Left lung (tissue), 4 donors: ENCODE measurements at regions not wholly inside any gene's neighbourhood (a gene's known extent, or its start where the extent isn't known, plus 50 kb on each side); places are given as distances from the start of the nearest gene placed in this dataset.

Source experiments
- ATAC-seq: fragments of 200-7000 bp; cut with Tn5 transposase; one replicate; pipeline ENCODE4 v1.9.1; 2020; ENCODE audit warnings: moderate library complexity
- DNase-seq, 4 donors: peaks; one replicate each; pipeline ENCODE4 v3.0.0-alpha.2; 2013 to 2020
- H3K27ac ChIP-seq, 2 donors: fragments of 200-600 bp; sonication (generic) in 1 of 2; one replicate each; pipeline versions ENCODE4 v1.5.0 to v1.8.0; 2020 to 2021
- H3K27me3 ChIP-seq, 2 donors: fragments of 200-600 bp; sonication (generic) in 1 of 2; one replicate each; pipeline versions ENCODE4 v1.5.0 to v1.8.0; 2020 to 2021
- H3K36me3 ChIP-seq, 2 donors: fragments of 200-600 bp; sonication (generic) in 1 of 2; one replicate each; pipeline versions ENCODE4 v1.5.0 to v1.8.0; 2020 to 2021
- H3K4me1 ChIP-seq, 2 donors: fragments of 200-600 bp; one replicate each; pipeline ENCODE4 v1.8.0; 2021
- H3K4me3 ChIP-seq, 2 donors: fragments of 200-600 bp; sonication (generic) in 1 of 2; one replicate each; pipeline versions ENCODE4 v1.5.0 to v1.8.0; 2020 to 2021; ENCODE audit warnings: mild to moderate bottlenecking in 1 of 2
- H3K9me3 ChIP-seq, 2 donors: fragments of 200-600 bp; sonication (generic) in 1 of 2; one replicate each; pipeline versions ENCODE4 v1.5.0 to v1.8.0; 2020 to 2021
- intact Hi-C, 2 donors: fragments of 100-400 bp; cut with DNase I; formaldehyde crosslinking; loops; one replicate each; pipeline versions ENCODE4 v1.11.2 to v1.14.2; 2022
- TF ChIP-seq, protein P1 (sequence below), 2 donors: fragments of 200-600 bp; sonication (generic) in 1 of 2; IDR thresholded peaks; one replicate each; pipeline versions ENCODE4 v1.5.0 to v1.8.0; 2021; ENCODE audit warnings: antibody characterized with exemption in 2 of 2
- donor health status: DM: no; HTN: yes; CAD: no.
- donor health status: DM: no; HTN: no; CAD: no.

GRCh38 chr18:38944446-38945024, 1378.9 kb upstream of the CELF4 start:
- H3K27ac ChIP-seq, result no peak overlapping the region
- peaks cover 0 to 23% of the 10 kb centered on the region in 2 donors for H3K9me3 ChIP-seq
- TF ChIP-seq, protein P1, sequence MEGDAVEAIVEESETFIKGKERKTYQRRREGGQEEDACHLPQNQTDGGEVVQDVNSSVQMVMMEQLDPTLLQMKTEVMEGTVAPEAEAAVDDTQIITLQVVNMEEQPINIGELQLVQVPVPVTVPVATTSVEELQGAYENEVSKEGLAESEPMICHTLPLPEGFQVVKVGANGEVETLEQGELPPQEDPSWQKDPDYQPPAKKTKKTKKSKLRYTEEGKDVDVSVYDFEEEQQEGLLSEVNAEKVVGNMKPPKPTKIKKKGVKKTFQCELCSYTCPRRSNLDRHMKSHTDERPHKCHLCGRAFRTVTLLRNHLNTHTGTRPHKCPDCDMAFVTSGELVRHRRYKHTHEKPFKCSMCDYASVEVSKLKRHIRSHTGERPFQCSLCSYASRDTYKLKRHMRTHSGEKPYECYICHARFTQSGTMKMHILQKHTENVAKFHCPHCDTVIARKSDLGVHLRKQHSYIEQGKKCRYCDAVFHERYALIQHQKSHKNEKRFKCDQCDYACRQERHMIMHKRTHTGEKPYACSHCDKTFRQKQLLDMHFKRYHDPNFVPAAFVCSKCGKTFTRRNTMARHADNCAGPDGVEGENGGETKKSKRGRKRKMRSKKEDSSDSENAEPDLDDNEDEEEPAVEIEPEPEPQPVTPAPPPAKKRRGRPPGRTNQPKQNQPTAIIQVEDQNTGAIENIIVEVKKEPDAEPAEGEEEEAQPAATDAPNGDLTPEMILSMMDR (IDR thresholded peaks at IDR 0.05), result no peak
- H3K4me3 ChIP-seq, result no peak overlapping the region
- DNase-seq, result peak in 1 of 4 donors; percentile 68
- no peaks in the 10 kb centered on the region for H3K27me3 ChIP-seq
- H3K4me1 ChIP-seq, result no peaks in the 10 kb centered on the region
- H3K36me3 ChIP-seq, result no peaks in the 10 kb centered on the region
- intact Hi-C loops, result no loop called here
- no peak for ATAC-seq

DNA sequence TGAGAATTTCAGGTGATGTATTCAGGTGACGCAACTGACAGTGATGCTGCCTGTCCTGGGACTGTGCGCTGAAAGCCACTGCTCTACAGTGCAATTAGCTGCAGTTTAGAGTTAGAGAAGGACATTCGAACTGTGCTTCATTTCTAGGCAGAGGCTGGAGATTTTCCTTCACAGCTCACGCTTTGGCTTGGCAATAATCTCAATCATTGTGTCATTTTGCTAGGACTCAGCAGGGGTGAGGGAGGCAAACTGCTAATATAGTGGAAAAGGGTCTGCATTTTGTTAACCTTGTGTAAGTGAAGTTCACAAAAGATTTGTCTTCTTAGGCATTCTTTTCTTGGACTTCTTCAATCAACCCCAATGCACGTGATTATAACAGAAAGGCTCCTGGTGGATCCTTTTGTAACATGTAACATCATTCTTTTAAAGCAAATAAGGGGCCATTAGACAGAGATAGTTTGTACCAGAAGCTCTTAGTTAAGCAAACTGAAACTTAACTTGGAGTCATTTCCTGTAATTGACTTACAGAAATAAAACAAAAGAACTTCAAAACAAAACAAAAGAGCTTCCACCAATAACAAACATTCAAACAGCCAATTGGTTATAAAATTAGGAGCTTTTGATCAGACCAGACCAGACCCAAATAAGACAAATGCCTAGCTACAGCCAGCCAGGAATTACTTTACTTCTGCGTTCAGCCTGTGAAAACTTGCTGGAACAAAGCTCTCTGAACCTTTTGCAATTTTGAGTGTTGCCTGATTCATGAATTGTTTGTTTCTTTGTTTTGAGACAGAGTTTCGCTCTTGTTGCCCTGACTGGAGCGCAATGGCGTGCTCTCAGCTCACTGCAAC, 1376.3 kb upstream of the CELF4 start:
- intact Hi-C loops, result no loop called here
- ATAC-seq, result no peak
- no peaks in the 10 kb centered on the region for H3K36me3 ChIP-seq
- peak in 2 of 4 donors; percentile 15 to 20 for DNase-seq
- no peak overlapping the region for H3K4me3 ChIP-seq
- H3K4me1 ChIP-seq, result no peaks in the 10 kb centered on the region
- H3K27me3 ChIP-seq, result no peaks in the 10 kb centered on the region
- TF ChIP-seq, protein P1 (IDR thresholded peaks at IDR 0.05), result no peak
- H3K9me3 ChIP-seq, result peaks cover 0 to 23% of the 10 kb centered on the region in 2 donors
- no peak overlapping the region for H3K27ac ChIP-seq

GRCh38 chr18:38940863-38941531, 1375.4 kb upstream of the CELF4 start:
- Histone ChIP-seq H3K36me3 (no peaks in the 10 kb centered on the region), H3K27ac (no peak overlapping the region), H3K9me3 (peaks cover 0 to 23% of the 10 kb centered on the region in 2 donors), H3K4me1 (no peaks in the 10 kb centered on the region), H3K27me3 (no peaks in the 10 kb centered on the region), H3K4me3 (no peak overlapping the region)
- no peak for DNase-seq
- TF ChIP-seq, protein P1 (IDR thresholded peaks at IDR 0.05), result no peak
- no peak for ATAC-seq
- intact Hi-C loops, result no loop called here

- ATAC-seq, result no peak
- H3K36me3 ChIP-seq, result no peaks in the 10 kb centered on the region
- peaks cover 0 to 23% of the 10 kb centered on the region in 2 donors for H3K9me3 ChIP-seq
- H3K27ac ChIP-seq, result no peak overlapping the region
- H3K4me1 ChIP-seq, result no peaks in the 10 kb centered on the region
- no peak for DNase-seq
- intact Hi-C loops, result no loop called here
- TF ChIP-seq, protein P1 (IDR thresholded peaks at IDR 0.05), result no peak
- no peaks in the 10 kb centered on the region for H3K27me3 ChIP-seq
- H3K4me3 ChIP-seq, result no peak overlapping the region
Observed at GRCh38 chr18:38940475-38940862, 1374.9 kb upstream of the CELF4 start.

DNA sequence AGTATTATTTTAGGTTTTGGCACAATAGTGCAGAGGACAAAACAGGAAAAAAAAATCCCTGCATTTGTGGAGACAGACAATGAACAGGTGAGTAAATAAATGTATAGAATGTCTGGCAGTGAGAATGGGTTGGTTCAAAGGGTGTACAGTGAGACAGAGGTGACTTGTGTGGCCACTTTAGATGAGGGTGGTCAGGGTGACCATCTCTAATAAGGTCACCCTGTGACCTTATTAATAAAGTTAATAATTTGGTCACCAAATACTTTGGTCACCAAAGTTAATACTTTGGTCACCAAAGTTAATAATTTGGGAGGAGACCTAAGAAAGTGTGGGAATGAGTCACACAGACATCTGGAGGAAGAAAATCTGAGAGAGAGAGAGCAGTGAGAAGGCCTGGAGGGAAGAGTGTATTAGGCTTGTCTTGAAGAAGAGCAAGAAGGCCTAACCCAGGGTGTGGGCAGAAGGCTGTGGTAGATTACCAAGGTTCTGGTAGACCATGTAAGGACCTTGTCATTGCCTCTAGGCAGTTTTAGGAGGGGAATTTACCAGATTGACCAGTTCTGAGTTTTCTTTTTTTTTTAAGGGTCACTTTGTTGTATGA, 1368.4 kb upstream of the CELF4 start:
- Histone ChIP-seq H3K27ac (no peak overlapping the region), H3K27me3 (no peaks in the 10 kb centered on the region), H3K4me1 (no peaks in the 10 kb centered on the region), H3K9me3 (no peaks in the 10 kb centered on the region), H3K36me3 (no peaks in the 10 kb centered on the region), H3K4me3 (no peak overlapping the region)
- DNase-seq, result no peak
- ATAC-seq, result no peak
- TF ChIP-seq, protein P1 (IDR thresholded peaks at IDR 0.05), result no peak
- intact Hi-C loops, result no loop called here
